SH-SY5Y (cell line): ENCODE measurements at regions not wholly inside any gene's neighbourhood (a gene's known extent, or its start where the extent isn't known, plus 50 kb on each side); places are given as distances from the start of the nearest gene placed in this dataset.

ENCODE experiments used
- GATA2 ChIP-seq: IDR thresholded peaks from 2 replicates; pipeline ENCODE4 v1.6.1; 2011; ENCODE audit warnings: mild to moderate bottlenecking, low read depth, low read length
- GATA3 ChIP-seq: IDR thresholded peaks from 2 replicates; pipeline ENCODE4 v1.6.1; 2011; ENCODE audit warnings: low read depth, mild to moderate bottlenecking, low read length, moderate library complexity

GRCh38 chr18:76572518-76573247 is 77.6 kb upstream of the ZNF516 start:
- TF ChIP-seq GATA3, result no peak
- no peak for TF ChIP-seq GATA2

GRCh38 chr18:76571689-76572088 is 76.6 kb upstream of the ZNF516 start:
- TF ChIP-seq GATA3, result no peak
- no peak for TF ChIP-seq GATA2

GRCh38 chr18:76570856-76571255 is 75.8 kb upstream of the ZNF516 start:
- TF ChIP-seq GATA3 (no peak), GATA2 (no peak)

GRCh38 chr18:76569644-76570419 is 74.8 kb upstream of the ZNF516 start:
- TF ChIP-seq GATA3 (no peak), GATA2 (no peak)

GRCh38 chr18:76568731-76569130 is 73.7 kb upstream of the ZNF516 start:
- TF ChIP-seq GATA3 (no peak), GATA2 (no peak)

GRCh38 chr18:76567835-76568445 is 72.9 kb upstream of the ZNF516 start:
- TF ChIP-seq GATA3 (no peak), GATA2 (no peak)

GRCh38 chr18:76566987-76567386 is 71.9 kb upstream of the ZNF516 start:
- TF ChIP-seq GATA3 (no peak), GATA2 (no peak)

GRCh38 chr18:76565238-76566173 is 70.5 kb upstream of the ZNF516 start:
- TF ChIP-seq GATA3, result no peak
- no peak for TF ChIP-seq GATA2

- no peak for TF ChIP-seq GATA3
- no peak for TF ChIP-seq GATA2
Measured at GRCh38 chr18:76564655-76565237, 69.7 kb upstream of the ZNF516 start.

- TF ChIP-seq GATA2 (no peak), GATA3 (no peak)
Measured at GRCh38 chr18:76564117-76564516, 69.1 kb upstream of the ZNF516 start.

- TF ChIP-seq GATA3 (no peak), GATA2 (no peak)
Measured at GRCh38 chr18:76562286-76563122, 67.5 kb upstream of the ZNF516 start.

- no peak for TF ChIP-seq GATA3
- no peak for TF ChIP-seq GATA2
Measured at GRCh38 chr18:76558881-76559667, 64.0 kb upstream of the ZNF516 start.
